Peyer's patch (tissue), 4 donors: ENCODE measurements at regions not wholly inside any gene's neighbourhood (a gene's known extent, or its start where the extent isn't known, plus 50 kb on each side); places are given as distances from the start of the nearest gene placed in this dataset.

Experiments used
- POLR2A ChIP-seq, 2 donors: fragments of 450-650 bp; IDR thresholded peaks; one replicate each; pipeline ENCODE4 v1.5.1; 2017; ENCODE audit warnings: antibody characterized with exemption in 2 of 2, mild to moderate bottlenecking in 2 of 2, moderate library complexity in 2 of 2
- TF ChIP-seq, protein P1 (sequence below), 6 experiments: fragments of 450-650 bp in 4 of 6; fragments of 200-600 bp in 2 of 6; sonication (generic) in 1 of 6; IDR thresholded peaks; one replicate each; pipeline ENCODE4 v1.5.1; 2017 to 2019; ENCODE audit warnings: antibody characterized with exemption in 6 of 6, mild to moderate bottlenecking in 3 of 6, moderate library complexity in 1 of 6

DNA sequence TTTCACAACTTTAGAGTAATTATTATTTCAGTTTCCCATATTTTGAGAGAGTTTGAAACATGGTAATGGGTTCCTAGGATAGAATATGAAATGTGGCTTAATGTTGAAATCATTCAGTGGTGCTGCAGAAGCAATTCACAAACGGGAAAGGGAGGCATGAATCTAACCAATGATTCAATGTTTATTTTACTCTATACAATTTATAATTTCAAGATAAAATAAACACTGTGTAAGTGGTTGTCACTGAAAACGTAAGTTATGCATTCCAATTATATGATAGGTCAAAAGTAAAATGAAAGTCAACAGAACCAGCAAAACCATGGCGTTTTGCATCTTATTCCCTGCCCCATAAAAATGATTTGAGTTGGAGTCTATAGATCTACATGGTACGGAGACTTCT is 1207.1 kb upstream of the CDH18 start:
- TF ChIP-seq, protein P1, sequence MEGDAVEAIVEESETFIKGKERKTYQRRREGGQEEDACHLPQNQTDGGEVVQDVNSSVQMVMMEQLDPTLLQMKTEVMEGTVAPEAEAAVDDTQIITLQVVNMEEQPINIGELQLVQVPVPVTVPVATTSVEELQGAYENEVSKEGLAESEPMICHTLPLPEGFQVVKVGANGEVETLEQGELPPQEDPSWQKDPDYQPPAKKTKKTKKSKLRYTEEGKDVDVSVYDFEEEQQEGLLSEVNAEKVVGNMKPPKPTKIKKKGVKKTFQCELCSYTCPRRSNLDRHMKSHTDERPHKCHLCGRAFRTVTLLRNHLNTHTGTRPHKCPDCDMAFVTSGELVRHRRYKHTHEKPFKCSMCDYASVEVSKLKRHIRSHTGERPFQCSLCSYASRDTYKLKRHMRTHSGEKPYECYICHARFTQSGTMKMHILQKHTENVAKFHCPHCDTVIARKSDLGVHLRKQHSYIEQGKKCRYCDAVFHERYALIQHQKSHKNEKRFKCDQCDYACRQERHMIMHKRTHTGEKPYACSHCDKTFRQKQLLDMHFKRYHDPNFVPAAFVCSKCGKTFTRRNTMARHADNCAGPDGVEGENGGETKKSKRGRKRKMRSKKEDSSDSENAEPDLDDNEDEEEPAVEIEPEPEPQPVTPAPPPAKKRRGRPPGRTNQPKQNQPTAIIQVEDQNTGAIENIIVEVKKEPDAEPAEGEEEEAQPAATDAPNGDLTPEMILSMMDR (IDR thresholded peaks at IDR 0.05): no peak
- TF ChIP-seq POLR2A (IDR thresholded peaks at IDR 0.05): no peak
